Stimulated activated naive B cell treated with anti-CD40 and anti-IgM and Interleukin-4, amounts not matched to agents 10 μg/mL and 1 μg/mL and 100 μg/mL, for 72 hours (primary cell): ENCODE measurements at regions not wholly inside any gene's neighbourhood (a gene's known extent, or its start where the extent isn't known, plus 50 kb on each side); places are given as distances from the start of the nearest gene placed in this dataset.
"Not testable (repeated sequence)": the region's sequence is repeated elsewhere in the genome, so short reads cannot be mapped to it uniquely, and the experiment has no call there.

Experiments used
- ATAC-seq, 2 donors: fragments of 150-1000 bp; cut with Tn5 transposase; replicated peaks; 2 replicates each; pipeline ENCODE4 v1.10.0; 2021; ENCODE audit warnings: moderate library complexity in 1 of 2
- DNase-seq: peaks from one replicate; pipeline ENCODE4 v3.0.0; 2021
- H3K27ac Mint-ChIP-seq: one replicate; pipeline ENCODE4 v1.8.0; 2022; ENCODE audit warnings: mild to moderate bottlenecking, mixed read lengths
- H3K27me3 Mint-ChIP-seq, 2 donors: one replicate each; pipeline ENCODE4 v1.8.0; 2022; ENCODE audit warnings: mixed read lengths in 2 of 2
- H3K36me3 Mint-ChIP-seq, 2 donors: one replicate each; pipeline ENCODE4 v1.8.0; 2022; ENCODE audit warnings: mixed read lengths in 2 of 2, mild to moderate bottlenecking in 1 of 2
- H3K4me1 Mint-ChIP-seq, 2 donors: one replicate each; pipeline ENCODE4 v1.8.0; 2022; ENCODE audit warnings: mixed read lengths in 2 of 2, mild to moderate bottlenecking in 1 of 2
- H3K4me3 Mint-ChIP-seq, 2 donors: one replicate each; pipeline ENCODE4 v1.8.0; 2022; ENCODE audit warnings: mild to moderate bottlenecking in 2 of 2, mixed read lengths in 2 of 2, moderate library complexity in 1 of 2
- H3K9me3 Mint-ChIP-seq, 2 donors: one replicate each; pipeline ENCODE4 v1.8.0; 2022; ENCODE audit warnings: mixed read lengths in 2 of 2, mild to moderate bottlenecking in 1 of 2

GRCh38 chr7:13201628-13202027 lies 514.2 kb downstream of the ARL4A start:
- Mint-ChIP-seq H3K36me3 (no peaks in the 10 kb centered on the region), H3K9me3 (peaks cover 0 to 2% of the 10 kb centered on the region in 2 donors), H3K27me3 (no peaks in the 10 kb centered on the region), H3K27ac (no peak overlapping the region), H3K4me3 (no peak overlapping the region), H3K4me1 (peaks cover 0 to 2% of the 10 kb centered on the region in 2 donors)
- ATAC-seq, result no peak
- DNase-seq, result no peak

- Mint-ChIP-seq H3K4me1 (no peaks in the 10 kb centered on the region), H3K27me3 (no peaks in the 10 kb centered on the region), H3K4me3 (no peak overlapping the region), H3K27ac (no peak overlapping the region), H3K9me3 (no peaks in the 10 kb centered on the region), H3K36me3 (no peaks in the 10 kb centered on the region)
- ATAC-seq, result no peak
- no peak for DNase-seq
Measured at GRCh38 chr7:13217768-13218167, 530.3 kb downstream of the ARL4A start.

- DNase-seq (no peak), ATAC-seq (no peak)
- Mint-ChIP-seq H3K4me1 (no peaks in the 10 kb centered on the region), H3K9me3 (peaks cover 0 to 1% of the 10 kb centered on the region in 2 donors), H3K27ac (no peak overlapping the region), H3K27me3 (peaks cover 0 to 6% of the 10 kb centered on the region in 2 donors), H3K36me3 (no peaks in the 10 kb centered on the region), H3K4me3 (no peak overlapping the region)
Measured at GRCh38 chr7:13225068-13225467, 537.6 kb downstream of the ARL4A start.

- no peak overlapping the region for H3K4me3 Mint-ChIP-seq
- DNase-seq (no peak), ATAC-seq (no peak)
- H3K27me3 Mint-ChIP-seq, result peaks cover 0 to 6% of the 10 kb centered on the region in 2 donors
- H3K36me3 Mint-ChIP-seq, result no peaks in the 10 kb centered on the region
- peaks cover 0 to 1% of the 10 kb centered on the region in 2 donors for H3K9me3 Mint-ChIP-seq
- no peak overlapping the region for H3K27ac Mint-ChIP-seq
- no peaks in the 10 kb centered on the region for H3K4me1 Mint-ChIP-seq
Measured at GRCh38 chr7:13226385-13226784, 539.0 kb downstream of the ARL4A start.

GRCh38 chr7:13231216-13231615 lies 543.8 kb downstream of the ARL4A start:
- Mint-ChIP-seq H3K4me3 (no peak overlapping the region), H3K27me3 (peaks cover 0 to 6% of the 10 kb centered on the region in 2 donors), H3K4me1 (no peaks in the 10 kb centered on the region), H3K27ac (no peak overlapping the region), H3K9me3 (peaks cover 0 to 1% of the 10 kb centered on the region in 2 donors), H3K36me3 (no peaks in the 10 kb centered on the region)
- DNase-seq (no peak), ATAC-seq (no peak)

GRCh38 chr7:13235436-13235835 lies 548.0 kb downstream of the ARL4A start:
- Mint-ChIP-seq H3K27me3 (no peaks in the 10 kb centered on the region), H3K27ac (no peak overlapping the region), H3K9me3 (no peaks in the 10 kb centered on the region), H3K4me1 (no peaks in the 10 kb centered on the region), H3K4me3 (no peak overlapping the region), H3K36me3 (no peaks in the 10 kb centered on the region)
- DNase-seq, result no peak
- ATAC-seq, result no peak

GRCh38 chr7:13236026-13236425 lies 548.6 kb downstream of the ARL4A start:
- no peak overlapping the region for H3K4me3 Mint-ChIP-seq

GRCh38 chr7:13240349-13240748 lies 552.9 kb downstream of the ARL4A start:
- DNase-seq, result no peak
- H3K4me1 Mint-ChIP-seq, result no peaks in the 10 kb centered on the region
- no peaks in the 10 kb centered on the region for H3K36me3 Mint-ChIP-seq
- no peak for ATAC-seq
- no peaks in the 10 kb centered on the region for H3K9me3 Mint-ChIP-seq
- no peaks in the 10 kb centered on the region for H3K27me3 Mint-ChIP-seq
- no peak overlapping the region for H3K4me3 Mint-ChIP-seq
- H3K27ac Mint-ChIP-seq, result no peak overlapping the region

More at GRCh38 chr7:13236026-13236425, 548.6 kb downstream of the ARL4A start:
- Mint-ChIP-seq H3K27ac (no peak overlapping the region), H3K27me3 (no peaks in the 10 kb centered on the region), H3K4me1 (no peaks in the 10 kb centered on the region), H3K36me3 (no peaks in the 10 kb centered on the region), H3K9me3 (no peaks in the 10 kb centered on the region)
- no peak for DNase-seq
- no peak for ATAC-seq

- ATAC-seq (no peak), DNase-seq (no peak)
- no peaks in the 10 kb centered on the region for H3K27me3 Mint-ChIP-seq
- H3K4me1 Mint-ChIP-seq, result no peaks in the 10 kb centered on the region
- H3K36me3 Mint-ChIP-seq, result no peaks in the 10 kb centered on the region
- no peak overlapping the region for H3K27ac Mint-ChIP-seq
- H3K9me3 Mint-ChIP-seq, result no peaks in the 10 kb centered on the region
- no peak overlapping the region for H3K4me3 Mint-ChIP-seq
Measured at GRCh38 chr7:13241416-13241815, 554.0 kb downstream of the ARL4A start.

- Mint-ChIP-seq H3K9me3 (no peaks in the 10 kb centered on the region), H3K27ac (no peak overlapping the region), H3K4me1 (no peaks in the 10 kb centered on the region), H3K27me3 (no peaks in the 10 kb centered on the region), H3K36me3 (no peaks in the 10 kb centered on the region), H3K4me3 (no peak overlapping the region)
- DNase-seq, result no peak
- ATAC-seq, result no peak
Measured at GRCh38 chr7:13257661-13258060, 570.2 kb downstream of the ARL4A start.

GRCh38 chr7:13258386-13258785 lies 571.0 kb downstream of the ARL4A start:
- no peaks in the 10 kb centered on the region for H3K9me3 Mint-ChIP-seq
- H3K27me3 Mint-ChIP-seq, result peaks cover 0 to under 1% of the 10 kb centered on the region in 2 donors
- no peak for DNase-seq
- H3K36me3 Mint-ChIP-seq, result no peaks in the 10 kb centered on the region
- no peak for ATAC-seq
- no peak overlapping the region for H3K27ac Mint-ChIP-seq
- H3K4me1 Mint-ChIP-seq, result no peaks in the 10 kb centered on the region
- H3K4me3 Mint-ChIP-seq, result no peak overlapping the region

- peaks cover 5 to 8% of the 10 kb centered on the region in 2 donors for H3K27me3 Mint-ChIP-seq
- ATAC-seq (peak in 1 of 2 donors; percentile 5), DNase-seq (no peak)
- H3K9me3 Mint-ChIP-seq, result no peaks in the 10 kb centered on the region
- no peak overlapping the region for H3K4me3 Mint-ChIP-seq
- H3K4me1 Mint-ChIP-seq, result no peaks in the 10 kb centered on the region
- no peaks in the 10 kb centered on the region for H3K36me3 Mint-ChIP-seq
- H3K27ac Mint-ChIP-seq, result no peak overlapping the region
Measured at GRCh38 chr7:13259930-13260329, 572.5 kb downstream of the ARL4A start.

GRCh38 chr7:13262929-13263530 lies 575.6 kb downstream of the ARL4A start:
- H3K36me3 Mint-ChIP-seq, result no peaks in the 10 kb centered on the region
- H3K9me3 Mint-ChIP-seq, result no peaks in the 10 kb centered on the region
- DNase-seq (no peak), ATAC-seq (no peak)
- peaks cover 5 to 13% of the 10 kb centered on the region in 2 donors for H3K27me3 Mint-ChIP-seq
- no peak overlapping the region for H3K27ac Mint-ChIP-seq
- H3K4me1 Mint-ChIP-seq, result no peaks in the 10 kb centered on the region
- H3K4me3 Mint-ChIP-seq, result no peak overlapping the region

- ATAC-seq (no peak), DNase-seq (no peak)
- Mint-ChIP-seq H3K4me3 (no peak overlapping the region), H3K4me1 (no peaks in the 10 kb centered on the region), H3K36me3 (no peaks in the 10 kb centered on the region), H3K27me3 (peaks cover 5 to 13% of the 10 kb centered on the region in 2 donors), H3K27ac (no peak overlapping the region), H3K9me3 (no peaks in the 10 kb centered on the region)
Measured at GRCh38 chr7:13265271-13265670, 577.8 kb downstream of the ARL4A start.

GRCh38 chr7:13274205-13274604 lies 586.8 kb downstream of the ARL4A start:
- DNase-seq, H3K36me3 Mint-ChIP-seq, H3K27ac Mint-ChIP-seq, H3K4me1 Mint-ChIP-seq, ATAC-seq, H3K9me3 Mint-ChIP-seq, H3K4me3 Mint-ChIP-seq: not testable (repeated sequence)
- peaks cover 9 to 18% of the 10 kb centered on the region in 2 donors for H3K27me3 Mint-ChIP-seq

- no peaks in the 10 kb centered on the region for H3K36me3 Mint-ChIP-seq
- H3K27ac Mint-ChIP-seq, result no peak overlapping the region
- H3K4me3 Mint-ChIP-seq, result no peak overlapping the region
- ATAC-seq (no peak), DNase-seq (no peak)
- H3K4me1 Mint-ChIP-seq, result no peaks in the 10 kb centered on the region
- H3K9me3 Mint-ChIP-seq, result no peaks in the 10 kb centered on the region
- peaks cover 9 to 18% of the 10 kb centered on the region in 2 donors for H3K27me3 Mint-ChIP-seq
Measured at GRCh38 chr7:13276977-13277376, 589.5 kb downstream of the ARL4A start.
